GM19328 (cell line): ENCODE measurements at regions not wholly inside any gene's neighbourhood (a gene's known extent, or its start where the extent isn't known, plus 50 kb on each side); places are given as distances from the start of the nearest gene placed in this dataset.

Source experiments
- ATAC-seq: cut with Tn5 transposase; IDR thresholded peaks from one replicate; pipeline ENCODE4 v1.9.1; 2021; ENCODE audit warnings: mild to moderate bottlenecking, moderate library complexity; ENCODE audit not compliant: unreplicated experiment

GRCh38 chr4:189304167-189304566, 636.5 kb upstream of the FRG1 start:
- no peak for ATAC-seq

- ATAC-seq, result no peak
Observed at GRCh38 chr4:189304809-189305208, 635.9 kb upstream of the FRG1 start.

- no peak for ATAC-seq
Observed at GRCh38 chr4:189305500-189305899, 635.2 kb upstream of the FRG1 start.

- ATAC-seq, result no peak
Observed at GRCh38 chr4:189311251-189311650, 629.4 kb upstream of the FRG1 start.

- no peak for ATAC-seq
Observed at GRCh38 chr4:189313064-189313463, 627.6 kb upstream of the FRG1 start.

- no peak for ATAC-seq
Observed at GRCh38 chr4:189313861-189314513, 626.7 kb upstream of the FRG1 start.

- ATAC-seq, result no peak
Observed at GRCh38 chr4:189322426-189322825, 618.2 kb upstream of the FRG1 start.

- ATAC-seq, result no peak
Observed at GRCh38 chr4:189341881-189342280, 598.8 kb upstream of the FRG1 start.

- ATAC-seq, result no peak
Observed at GRCh38 chr4:189355590-189355989, 585.1 kb upstream of the FRG1 start.

GRCh38 chr4:189362364-189362763, 578.3 kb upstream of the FRG1 start:
- ATAC-seq, result no peak

- no peak for ATAC-seq
Observed at GRCh38 chr4:189364032-189364449, 576.6 kb upstream of the FRG1 start.

- no peak for ATAC-seq
Observed at GRCh38 chr4:189365451-189365850, 575.2 kb upstream of the FRG1 start.

GRCh38 chr4:189367832-189368231, 572.8 kb upstream of the FRG1 start:
- ATAC-seq, result no peak

- ATAC-seq, result no peak
Observed at GRCh38 chr4:189374176-189374575, 566.5 kb upstream of the FRG1 start.

GRCh38 chr4:189376901-189377300, 563.8 kb upstream of the FRG1 start:
- no peak for ATAC-seq

GRCh38 chr4:189377569-189377968, 563.1 kb upstream of the FRG1 start:
- ATAC-seq, result no peak

- ATAC-seq, result no peak
Observed at GRCh38 chr4:189385098-189385497, 555.6 kb upstream of the FRG1 start.

- no peak for ATAC-seq
Observed at GRCh38 chr4:189385579-189385978, 555.1 kb upstream of the FRG1 start.

- no peak for ATAC-seq
Observed at GRCh38 chr4:189396435-189396834, 544.2 kb upstream of the FRG1 start.

GRCh38 chr4:189404271-189404670, 536.4 kb upstream of the FRG1 start:
- no peak for ATAC-seq

GRCh38 chr4:189409158-189409557, 531.5 kb upstream of the FRG1 start:
- ATAC-seq, result no peak

- no peak for ATAC-seq
Observed at GRCh38 chr4:189414021-189414420, 526.7 kb upstream of the FRG1 start.

- no peak for ATAC-seq
Observed at GRCh38 chr4:189420572-189420971, 520.1 kb upstream of the FRG1 start.
